Stomach (tissue), 8 donors: ENCODE measurements at regions not wholly inside any gene's neighbourhood (a gene's known extent, or its start where the extent isn't known, plus 50 kb on each side); places are given as distances from the start of the nearest gene placed in this dataset.

Experiments
- DNase-seq, 2 donors: peaks; one replicate each; pipeline versions ENCODE4 v3.0.0 to v3.0.0-alpha.2; 2013 to 2019
- H3K27ac ChIP-seq, 5 donors: fragments of 200-600 bp in 4 of 5; sonication (generic) in 4 of 5; one replicate each; pipeline ENCODE4 v1.5.1; 2013 to 2019; ENCODE audit warnings: mild to moderate bottlenecking in 1 of 5, moderate library complexity in 1 of 5
- H3K27me3 ChIP-seq, 3 donors: fragments of 200-600 bp; sonication (generic); one replicate each; pipeline ENCODE4 v1.5.1; 2017 to 2019; ENCODE audit warnings: mixed run types in 1 of 3
- H3K36me3 ChIP-seq, 4 donors: fragments of 200-600 bp; sonication (generic); 1 replicate in 3 of 4; 2 replicates in 1 of 4; pipeline ENCODE4 v1.5.1; 2016 to 2019
- H3K4me1 ChIP-seq, 4 donors: fragments of 200-600 bp; sonication (generic); one replicate each; pipeline ENCODE4 v1.5.1; 2016 to 2019
- H3K4me3 ChIP-seq, 4 donors: fragments of 200-600 bp; sonication (generic) in 3 of 4; one replicate each; pipeline ENCODE4 v1.5.1; 2016 to 2019; ENCODE audit warnings: mild to moderate bottlenecking in 1 of 4
- H3K9me3 ChIP-seq, 4 donors: fragments of 200-600 bp; sonication (generic); one replicate each; pipeline ENCODE4 v1.5.1; 2016 to 2019
- CTCF ChIP-seq, 7 experiments: fragments of 450-650 bp in 4 of 7; fragments of 200-600 bp in 3 of 7; sonication (generic) in 3 of 7; IDR thresholded peaks; one replicate each; pipeline ENCODE4 v1.5.1; 2016 to 2019; ENCODE audit warnings: antibody characterized with exemption in 7 of 7, control low read depth in 2 of 7, mild to moderate bottlenecking in 1 of 7
- EP300 ChIP-seq: sonication (generic); formaldehyde crosslinking; IDR thresholded peaks from one replicate; pipeline ENCODE4 v1.6.1; 2017; ENCODE audit warnings: antibody characterized with exemption
- POLR2A ChIP-seq, 4 donors: fragments of 450-650 bp; IDR thresholded peaks; one replicate each; pipeline ENCODE4 v1.6.1; 2016; ENCODE audit warnings: antibody characterized with exemption in 4 of 4, control low read depth in 2 of 4, mild to moderate bottlenecking in 1 of 4, moderate library complexity in 1 of 4
- POLR2AphosphoS5 ChIP-seq, 3 donors: sonication (generic); formaldehyde crosslinking; IDR thresholded peaks; one replicate each; pipeline ENCODE4 v1.6.1; 2016; ENCODE audit warnings: antibody characterized with exemption in 3 of 3
- WGBS, 5 donors: extraction: QIAGEN DNeasy Blood & Tissue Kit in 3 of 5; methylation state at CpG; one replicate each; pipeline versions ENCODE4 v1.1.5 to v1.1.7; 2013 to 2018; 5-methylcytosine and 5-hydroxymethylcytosine counted together
- intact Hi-C: fragments of 100-400 bp; cut with DNase I; formaldehyde crosslinking; loops from one replicate; pipeline ENCODE4 v1.15.1; 2023; ENCODE audit warnings: low total_unique reads
- donor health status: healthy with polysubstance abuse.
- donor health status: Bipolar disorder and iron deficiency.
- donor health status: healthy.

GRCh38 chr13:104315606-104316005 lies 1249.4 kb upstream of the SLC10A2 start:
- Histone ChIP-seq H3K27ac (no peak overlapping the region), H3K4me3 (no peak overlapping the region), H3K4me1 (no peaks in the 10 kb centered on the region), H3K27me3 (no peaks in the 10 kb centered on the region), H3K36me3 (no peaks in the 10 kb centered on the region), H3K9me3 (no peaks in the 10 kb centered on the region)
- intact Hi-C loops, result no loop called here
- no peak for DNase-seq
- WGBS, 5 donors, result 62 to 84% (median 73%) methylated on average over 3 of the region's 3 CpGs
- no peak for TF ChIP-seq POLR2A (IDR thresholded peaks at IDR 0.05)
- no peak for TF ChIP-seq POLR2AphosphoS5 (IDR thresholded peaks at IDR 0.05)
- TF ChIP-seq CTCF (IDR thresholded peaks at IDR 0.05), result no peak
- no peak for TF ChIP-seq EP300

- Histone ChIP-seq H3K4me1 (no peaks in the 10 kb centered on the region), H3K4me3 (no peak overlapping the region), H3K9me3 (no peaks in the 10 kb centered on the region), H3K27me3 (no peaks in the 10 kb centered on the region), H3K27ac (no peak overlapping the region), H3K36me3 (no peaks in the 10 kb centered on the region)
- no peak for DNase-seq
- TF ChIP-seq EP300 (no peak), CTCF (IDR thresholded peaks at IDR 0.05) (no peak), POLR2AphosphoS5 (IDR thresholded peaks at IDR 0.05) (no peak), POLR2A (IDR thresholded peaks at IDR 0.05) (no peak)
- WGBS, 5 donors, result 81 to 89% (median 86%) methylated on average over 3 of the region's 3 CpGs
- intact Hi-C loops, result no loop called here
Observed at GRCh38 chr13:104314926-104315535, 1248.8 kb upstream of the SLC10A2 start.

- intact Hi-C loops, result no loop called here
- no peak for TF ChIP-seq POLR2A (IDR thresholded peaks at IDR 0.05)
- no peak for TF ChIP-seq POLR2AphosphoS5 (IDR thresholded peaks at IDR 0.05)
- no peak for TF ChIP-seq CTCF (IDR thresholded peaks at IDR 0.05)
- no peak for TF ChIP-seq EP300
- H3K4me3 ChIP-seq, result no peak overlapping the region
- DNase-seq, result no peak
- H3K27me3 ChIP-seq, result no peaks in the 10 kb centered on the region
- no peaks in the 10 kb centered on the region for H3K9me3 ChIP-seq
- no peaks in the 10 kb centered on the region for H3K36me3 ChIP-seq
- H3K27ac ChIP-seq, result no peak overlapping the region
- 80 to 97% (median 84%) methylated on average over 1 of the region's 1 CpG for WGBS, 5 donors
- no peaks in the 10 kb centered on the region for H3K4me1 ChIP-seq
Observed at GRCh38 chr13:104314321-104314720, 1248.1 kb upstream of the SLC10A2 start.

GRCh38 chr13:104310861-104311260 lies 1244.6 kb upstream of the SLC10A2 start:
- 44 to 79% (median 62%) methylated on average over 2 of the region's 2 CpGs for WGBS, 5 donors
- Histone ChIP-seq H3K27me3 (no peaks in the 10 kb centered on the region), H3K9me3 (no peaks in the 10 kb centered on the region), H3K4me3 (no peak overlapping the region), H3K4me1 (no peaks in the 10 kb centered on the region), H3K36me3 (no peaks in the 10 kb centered on the region), H3K27ac (no peak overlapping the region)
- intact Hi-C loops, result no loop called here
- no peak for DNase-seq
- TF ChIP-seq CTCF (IDR thresholded peaks at IDR 0.05) (no peak), EP300 (no peak), POLR2AphosphoS5 (IDR thresholded peaks at IDR 0.05) (no peak), POLR2A (IDR thresholded peaks at IDR 0.05) (no peak)
